Astrocyte of the spinal cord (primary cell): ENCODE measurements at regions not wholly inside any gene's neighbourhood (a gene's known extent, or its start where the extent isn't known, plus 50 kb on each side); places are given as distances from the start of the nearest gene placed in this dataset.

Source experiments
- DNase-seq: peaks from one replicate; pipeline ENCODE4 v3.0.0; 2011; ENCODE audit warnings: low read depth, low spot score
- H3K4me3 ChIP-seq: 2 replicates; pipeline ENCODE4 v1.5.1; 2011; ENCODE audit warnings: low read depth, mild to moderate bottlenecking, low read length, moderate library complexity
- in situ Hi-C: cut with HindIII; loops from 2 replicates; pipeline ENCODE4 v1.10.0; 2017; ENCODE audit warnings: low sequenced_read_pairs
- TF ChIP-seq, protein P1 (sequence below): IDR thresholded peaks from 2 replicates; pipeline ENCODE4 v1.5.1; 2012; ENCODE audit warnings: low read depth, mild to moderate bottlenecking, low read length, inconsistent platforms

DNA sequence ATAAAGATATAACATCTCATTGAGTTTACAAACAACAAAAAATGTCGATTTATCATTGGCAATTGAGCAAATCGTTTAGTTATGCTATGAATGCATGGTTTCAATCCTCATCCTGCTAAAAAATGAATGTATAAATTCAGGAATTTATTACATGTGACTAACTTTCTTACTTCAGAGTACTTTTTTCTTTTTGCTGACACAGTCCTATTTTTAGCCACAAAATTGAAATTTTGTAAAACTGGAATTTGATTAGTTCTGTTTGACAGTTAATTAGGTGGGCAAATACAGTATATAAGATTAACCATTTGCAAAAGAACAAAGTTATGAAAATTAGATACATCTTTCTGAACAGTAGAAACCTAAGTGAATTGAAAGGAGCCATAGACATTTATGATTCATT is 925.0 kb upstream of the CHORDC1 start:
- in situ Hi-C loops, result no loop called here
- H3K4me3 ChIP-seq, result no peak overlapping the region
- no peak for DNase-seq
- TF ChIP-seq, protein P1, sequence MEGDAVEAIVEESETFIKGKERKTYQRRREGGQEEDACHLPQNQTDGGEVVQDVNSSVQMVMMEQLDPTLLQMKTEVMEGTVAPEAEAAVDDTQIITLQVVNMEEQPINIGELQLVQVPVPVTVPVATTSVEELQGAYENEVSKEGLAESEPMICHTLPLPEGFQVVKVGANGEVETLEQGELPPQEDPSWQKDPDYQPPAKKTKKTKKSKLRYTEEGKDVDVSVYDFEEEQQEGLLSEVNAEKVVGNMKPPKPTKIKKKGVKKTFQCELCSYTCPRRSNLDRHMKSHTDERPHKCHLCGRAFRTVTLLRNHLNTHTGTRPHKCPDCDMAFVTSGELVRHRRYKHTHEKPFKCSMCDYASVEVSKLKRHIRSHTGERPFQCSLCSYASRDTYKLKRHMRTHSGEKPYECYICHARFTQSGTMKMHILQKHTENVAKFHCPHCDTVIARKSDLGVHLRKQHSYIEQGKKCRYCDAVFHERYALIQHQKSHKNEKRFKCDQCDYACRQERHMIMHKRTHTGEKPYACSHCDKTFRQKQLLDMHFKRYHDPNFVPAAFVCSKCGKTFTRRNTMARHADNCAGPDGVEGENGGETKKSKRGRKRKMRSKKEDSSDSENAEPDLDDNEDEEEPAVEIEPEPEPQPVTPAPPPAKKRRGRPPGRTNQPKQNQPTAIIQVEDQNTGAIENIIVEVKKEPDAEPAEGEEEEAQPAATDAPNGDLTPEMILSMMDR, result no peak

DNA sequence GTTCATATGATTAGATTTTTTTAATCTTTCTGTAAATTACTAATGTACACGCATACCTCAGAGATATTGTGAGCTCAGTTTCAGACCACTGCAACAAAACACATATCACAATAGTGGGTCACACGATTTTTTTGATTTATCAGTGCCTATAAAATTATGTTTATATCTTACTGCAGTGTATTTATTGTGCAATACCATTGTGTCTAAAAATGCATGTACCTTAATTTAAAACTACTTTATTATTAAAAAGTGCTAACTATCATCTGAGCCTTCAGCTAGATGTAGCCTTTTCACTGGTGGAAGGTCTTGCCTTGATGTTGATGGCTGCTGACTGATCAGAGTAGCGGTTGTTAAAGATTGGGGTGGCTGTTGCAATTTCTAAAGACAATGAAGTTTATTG is 918.8 kb upstream of the CHORDC1 start:
- no peak overlapping the region for H3K4me3 ChIP-seq
- TF ChIP-seq, protein P1, result no peak
- in situ Hi-C loops, result no loop called here
- no peak for DNase-seq

DNA sequence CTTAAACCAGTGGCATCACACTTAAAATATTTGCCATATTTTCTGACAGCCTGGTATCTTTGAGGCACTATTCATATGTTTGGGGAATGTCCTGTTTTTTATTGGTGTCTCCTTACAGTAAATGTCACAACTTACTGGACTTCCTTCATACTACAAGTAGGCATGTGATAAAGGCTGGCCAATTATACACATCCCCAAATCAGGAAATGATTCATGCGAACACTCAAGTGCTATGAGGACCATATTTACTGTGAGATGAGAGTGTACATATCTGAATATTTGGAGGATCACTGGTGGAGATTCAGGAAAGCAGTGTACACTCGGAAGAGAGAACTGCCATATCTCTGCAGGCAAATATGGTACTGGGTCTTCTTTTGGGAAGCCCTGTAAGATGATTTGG is 913.8 kb upstream of the CHORDC1 start:
- no peak overlapping the region for H3K4me3 ChIP-seq
- DNase-seq, result no peak
- TF ChIP-seq, protein P1, result no peak
- in situ Hi-C loops, result no loop called here

DNA sequence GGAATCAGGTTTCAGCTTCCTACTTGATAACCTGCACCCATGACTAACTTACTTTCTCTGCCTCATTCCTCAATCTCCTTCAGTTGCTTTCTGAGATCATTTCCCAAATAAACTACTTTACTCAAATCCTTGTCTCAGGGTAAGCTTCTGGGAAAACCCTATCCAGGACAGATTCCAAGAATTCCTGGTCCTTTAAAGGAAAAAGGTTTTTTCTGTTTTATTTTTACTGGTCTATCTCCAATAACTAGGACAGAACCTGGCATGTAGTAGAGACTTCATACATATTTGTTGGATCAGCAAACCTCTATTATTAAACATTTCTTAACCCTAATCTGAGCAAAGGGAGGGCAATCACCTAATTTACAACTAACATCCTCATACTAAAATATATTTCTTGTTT is 910.5 kb upstream of the CHORDC1 start:
- peak; percentile 24 for DNase-seq
- no peak overlapping the region for H3K4me3 ChIP-seq
- TF ChIP-seq, protein P1, result no peak
- in situ Hi-C loops, result no loop called here

DNA sequence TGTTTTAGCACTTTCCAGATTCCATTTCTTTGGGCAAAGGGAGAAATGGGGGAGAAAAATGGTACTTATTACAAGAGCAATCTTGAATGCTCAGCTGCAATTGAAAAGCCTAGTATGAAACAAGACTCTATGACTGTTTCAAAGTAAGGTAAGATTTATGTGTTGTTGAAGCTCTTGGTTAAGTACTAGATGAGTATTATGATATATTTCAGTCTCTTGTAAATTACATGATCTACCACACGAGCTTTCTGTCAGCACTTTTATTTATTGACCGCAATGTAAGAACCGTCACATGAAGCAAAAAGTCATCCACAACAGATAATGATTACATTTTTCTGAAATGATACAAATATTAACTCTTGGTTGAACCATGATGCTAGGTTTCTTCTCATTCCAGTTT is 906.7 kb upstream of the CHORDC1 start:
- TF ChIP-seq, protein P1, result no peak
- no peak for DNase-seq
- in situ Hi-C loops, result no loop called here

DNA sequence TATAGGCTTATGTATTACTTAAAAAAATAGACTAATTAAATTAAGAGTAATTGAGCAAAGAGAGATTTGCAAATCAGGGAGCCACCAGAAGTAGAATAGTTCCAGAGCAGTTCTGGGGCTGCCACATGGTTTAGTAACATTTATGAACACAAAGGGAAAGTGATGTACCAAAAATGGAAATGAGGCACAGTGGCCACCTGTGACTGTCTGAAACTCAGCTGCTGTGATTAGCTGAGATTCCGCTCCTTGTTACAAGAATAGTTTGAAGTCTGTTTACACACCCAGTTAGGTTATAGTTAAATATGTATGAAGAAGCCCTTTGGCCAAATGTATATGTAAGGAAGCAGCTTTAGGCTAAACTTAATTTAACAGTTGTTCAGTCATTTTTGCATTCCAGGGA is 901.5 kb upstream of the CHORDC1 start:
- in situ Hi-C loops, result no loop called here
- DNase-seq, result no peak
- TF ChIP-seq, protein P1, result no peak
- H3K4me3 ChIP-seq, result no peak overlapping the region

More for the DNA sequence above, 906.7 kb upstream of the CHORDC1 start:
- no peak overlapping the region for H3K4me3 ChIP-seq

DNA sequence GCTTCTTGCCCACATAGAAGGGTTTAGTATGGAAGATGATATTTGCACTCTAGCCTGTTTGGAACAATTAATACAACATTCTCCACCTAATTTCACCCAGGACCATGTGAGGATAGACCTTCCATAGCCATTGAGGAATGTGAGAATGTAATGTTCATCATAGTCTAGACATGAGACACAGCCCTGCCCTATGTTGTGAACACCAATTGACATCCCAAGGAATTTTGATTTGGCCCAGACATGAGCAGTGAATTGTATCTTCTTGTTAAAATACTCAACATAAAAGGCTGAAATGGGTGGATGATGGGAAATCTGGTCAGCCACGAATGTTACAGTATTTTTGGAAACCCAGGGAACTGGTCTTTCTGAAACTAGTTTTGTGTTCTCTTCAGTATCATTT is 892.3 kb upstream of the CHORDC1 start:
- DNase-seq, result no peak
- H3K4me3 ChIP-seq, result no peak overlapping the region
- TF ChIP-seq, protein P1, result no peak
- in situ Hi-C loops, result no loop called here
